ENCODE measurements at regions not wholly inside any gene's neighbourhood (a gene's known extent, or its start where the extent isn't known, plus 50 kb on each side); places are given as distances from the start of the nearest gene placed in this dataset.

DNA sequence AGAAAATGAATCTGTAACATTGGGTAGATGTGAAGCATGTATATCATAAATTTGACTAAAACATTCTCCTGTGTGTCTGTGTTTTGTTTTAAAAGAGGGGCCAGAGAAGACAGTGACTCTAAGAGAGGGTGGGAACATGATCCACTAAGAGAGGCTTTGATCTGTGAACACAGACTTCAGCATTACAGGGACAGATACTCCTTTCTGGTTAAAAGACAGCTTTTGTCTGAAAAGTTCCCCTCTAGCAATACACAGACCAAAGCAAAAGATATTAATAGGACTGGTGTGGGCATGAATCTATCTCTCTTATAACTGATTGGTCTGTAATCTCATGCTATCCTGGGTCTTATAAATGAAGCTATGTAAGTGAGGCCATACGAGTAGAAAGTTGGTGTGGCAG is 150.9 kb downstream of the NUDT12 start:
- no peak overlapping the region for H3K4me3 ChIP-seq (ENCODE audit: extremely low read depth in 1 of 4, insufficient read depth in 2 of 4, low read depth in 3 of 4, low read length in 4 of 4)
- no peak overlapping the region for H3K27ac ChIP-seq (ENCODE audit: low read depth, low read length)
- no peak overlapping the region for H2BK20ac ChIP-seq (ENCODE audit: low read length)
- no peaks in the 10 kb centered on the region for H3K23me2 ChIP-seq (ENCODE audit: low read depth, low read length)
- no peak overlapping the region for H3K9ac ChIP-seq (replicated peaks in 1 of 4; ENCODE audit: extremely low read depth in 1 of 4, low read depth in 3 of 4, low read length in 3 of 4)
- no peak overlapping the region for H3K4me2 ChIP-seq (ENCODE audit: insufficient read depth in 1 of 2, low read depth in 2 of 2, low read length in 2 of 2)
- no peaks in the 10 kb centered on the region for H3K79me1 ChIP-seq (ENCODE audit: low read depth, low read length)
- H4K20me1 ChIP-seq (replicated peaks in 1 of 2; ENCODE audit: control insufficient read depth in 1 of 2, insufficient read depth in 2 of 2, low read length in 2 of 2): no peaks in the 10 kb centered on the region
- H3K23ac ChIP-seq (ENCODE audit: insufficient read length): no peak overlapping the region
- H2BK12ac ChIP-seq (ENCODE audit: low read depth, low read length): no peak overlapping the region
- no peak overlapping the region for H2BK15ac ChIP-seq (ENCODE audit: low read length)
- 0 out of 2 replicates have a peak overlapping the region, but pooled peaks have one; percentile 25 for H2AFZ ChIP-seq (ENCODE audit: low read length)
- H3K4ac ChIP-seq (replicated peaks; ENCODE audit: insufficient read length, low read depth, low read length): no peak overlapping the region
- no peaks in the 10 kb centered on the region for H3K27me3 ChIP-seq (replicated peaks in 1 of 4; ENCODE audit: control insufficient read depth in 3 of 4, extremely low read depth in 1 of 4, insufficient read depth in 3 of 4, low read length in 3 of 4)
- H3K18ac ChIP-seq (ENCODE audit: extremely low read depth, low read length): no peak overlapping the region
- no peak for DNase-seq (ENCODE audit: low read depth in 1 of 2, low spot score in 2 of 2)
- H3K56ac ChIP-seq (replicated peaks; ENCODE audit: insufficient read length, low read depth, low read length): no peak overlapping the region
- H2BK120ac ChIP-seq (replicated peaks; ENCODE audit: low read depth, low read length): no peak overlapping the region
- FAIRE-seq: no peak
- POLR2A ChIA-PET (ENCODE audit: partially characterized antibody): no interaction called here
- H4K8ac ChIP-seq (ENCODE audit: extremely low read depth, insufficient read depth, low read length): no peak overlapping the region
- no peaks in the 10 kb centered on the region for H3K4me1 ChIP-seq (replicated peaks in 1 of 4; ENCODE audit: control insufficient read depth in 3 of 4, insufficient read depth in 4 of 4, low read length in 3 of 4)
- H4K5ac ChIP-seq (ENCODE audit: insufficient read length, low read depth, low read length): no peak overlapping the region
- H3K79me2 ChIP-seq (ENCODE audit: control insufficient read depth in 1 of 2, insufficient read depth in 2 of 2, low read length in 2 of 2): no peaks in the 10 kb centered on the region
- H4K91ac ChIP-seq (replicated peaks; ENCODE audit: insufficient read length, low read length): no peak overlapping the region
- no peak overlapping the region for H2AK5ac ChIP-seq (ENCODE audit: low read depth, low read length)
- H3K9me3 ChIP-seq (ENCODE audit: insufficient read depth in 2 of 2, low read depth in 1 of 2, low read length in 1 of 2): no peaks in the 10 kb centered on the region
- CTCF ChIA-PET (ENCODE audit: partially characterized antibody): interaction anchor here (0.6 to 1.5 kb wide), 4 partner anchors 9 to 31 kb away, joined by 3 to 4 read pairs (median 3); no protein-coding TSS in a partner anchor
- no peak overlapping the region for H2BK5ac ChIP-seq (ENCODE audit: low read depth, low read length)
- no peak overlapping the region for H3K14ac ChIP-seq (ENCODE audit: insufficient read length)
- no peaks in the 10 kb centered on the region for H3K36me3 ChIP-seq (ENCODE audit: control insufficient read depth in 2 of 4, insufficient read depth in 4 of 4, low read length in 3 of 4)
- 91% methylated on average over 1 of the region's 1 CpG; no CpG with 5 or more reads in 1 of the 2 experiments for WGBS, 2 experiments (ENCODE audit: extremely low coverage in 1 of 2, insufficient coverage in 1 of 2, insufficient read length in 1 of 2, insufficient replicate concordance in 2 of 2, low coverage in 1 of 2, low lambda C conversion rate in 2 of 2, missing lambda C conversion rate in 1 of 2)
- TF ChIP-seq RFX5 (IDR thresholded peaks at IDR 0.05; ENCODE audit: borderline replicate concordance, low read depth, low read length): no peak
- TF ChIP-seq EGR1 (IDR thresholded peaks at IDR 0.05; ENCODE audit: borderline replicate concordance, low read depth, low read length): no peak
- TF ChIP-seq HDAC2 (IDR thresholded peaks at IDR 0.05; ENCODE audit: borderline replicate concordance in 1 of 2, low read depth in 2 of 2, low read length in 2 of 2): no peak
- no peak for TF ChIP-seq BRCA1 (IDR thresholded peaks at IDR 0.05; ENCODE audit: low read depth, low read length)
- no peak for TF ChIP-seq ZNF274 (IDR thresholded peaks at IDR 0.05; ENCODE audit: borderline replicate concordance, extremely low read depth, low read length)
- TF ChIP-seq, protein P1, sequence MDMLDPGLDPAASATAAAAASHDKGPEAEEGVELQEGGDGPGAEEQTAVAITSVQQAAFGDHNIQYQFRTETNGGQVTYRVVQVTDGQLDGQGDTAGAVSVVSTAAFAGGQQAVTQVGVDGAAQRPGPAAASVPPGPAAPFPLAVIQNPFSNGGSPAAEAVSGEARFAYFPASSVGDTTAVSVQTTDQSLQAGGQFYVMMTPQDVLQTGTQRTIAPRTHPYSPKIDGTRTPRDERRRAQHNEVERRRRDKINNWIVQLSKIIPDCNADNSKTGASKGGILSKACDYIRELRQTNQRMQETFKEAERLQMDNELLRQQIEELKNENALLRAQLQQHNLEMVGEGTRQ (IDR thresholded peaks at IDR 0.05; ENCODE audit: low read length): no peak
- no peak for TF ChIP-seq TCF12 (IDR thresholded peaks at IDR 0.05; ENCODE audit: low read depth, low read length)
- no peak for TF ChIP-seq CHD1 (IDR thresholded peaks at IDR 0.05; ENCODE audit: low read depth, low read length)
- no peak for TF ChIP-seq MAFK (IDR thresholded peaks at IDR 0.05; ENCODE audit: low read depth, low read length)
- TF ChIP-seq EP300 (IDR thresholded peaks at IDR 0.05; ENCODE audit: borderline replicate concordance in 1 of 2, low read depth in 2 of 2, low read length in 2 of 2): no peak
- TF ChIP-seq, protein P2, sequence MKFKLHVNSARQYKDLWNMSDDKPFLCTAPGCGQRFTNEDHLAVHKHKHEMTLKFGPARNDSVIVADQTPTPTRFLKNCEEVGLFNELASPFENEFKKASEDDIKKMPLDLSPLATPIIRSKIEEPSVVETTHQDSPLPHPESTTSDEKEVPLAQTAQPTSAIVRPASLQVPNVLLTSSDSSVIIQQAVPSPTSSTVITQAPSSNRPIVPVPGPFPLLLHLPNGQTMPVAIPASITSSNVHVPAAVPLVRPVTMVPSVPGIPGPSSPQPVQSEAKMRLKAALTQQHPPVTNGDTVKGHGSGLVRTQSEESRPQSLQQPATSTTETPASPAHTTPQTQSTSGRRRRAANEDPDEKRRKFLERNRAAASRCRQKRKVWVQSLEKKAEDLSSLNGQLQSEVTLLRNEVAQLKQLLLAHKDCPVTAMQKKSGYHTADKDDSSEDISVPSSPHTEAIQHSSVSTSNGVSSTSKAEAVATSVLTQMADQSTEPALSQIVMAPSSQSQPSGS (IDR thresholded peaks at IDR 0.05; ENCODE audit: low read length): no peak
- TF ChIP-seq GABPA (IDR thresholded peaks at IDR 0.05; ENCODE audit: borderline replicate concordance, insufficient read depth, low read length): no peak
